ENCODE measurements at regions not wholly inside any gene's neighbourhood (a gene's known extent, or its start where the extent isn't known, plus 50 kb on each side); places are given as distances from the start of the nearest gene placed in this dataset.

GRCh38 chr20:17790296-17790695 is 90.5 kb downstream of the BANF2 start:
- DNase-seq (ENCODE audit: low read depth), result no peak

DNA sequence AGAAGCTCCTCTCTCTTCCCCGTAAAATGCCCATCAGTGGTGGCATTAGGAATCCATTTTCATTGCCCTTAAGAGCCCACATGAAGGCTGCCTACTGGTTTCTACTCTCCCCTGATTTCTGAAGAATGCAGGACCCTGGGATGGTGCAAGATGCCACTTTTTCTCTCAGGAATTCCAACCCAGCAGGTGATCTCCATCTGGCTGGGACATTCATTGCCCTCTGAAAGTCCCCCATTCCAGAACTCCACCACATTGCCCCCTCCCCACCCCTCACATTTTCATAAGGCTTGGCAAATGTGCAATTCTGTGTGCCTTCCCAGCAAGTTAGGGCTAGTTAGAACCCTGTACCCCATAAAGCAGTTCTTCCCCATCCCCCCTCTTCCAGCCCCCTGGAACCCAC is 88.0 kb downstream of the BANF2 start:
- no peak for DNase-seq (ENCODE audit: low read depth)

DNA sequence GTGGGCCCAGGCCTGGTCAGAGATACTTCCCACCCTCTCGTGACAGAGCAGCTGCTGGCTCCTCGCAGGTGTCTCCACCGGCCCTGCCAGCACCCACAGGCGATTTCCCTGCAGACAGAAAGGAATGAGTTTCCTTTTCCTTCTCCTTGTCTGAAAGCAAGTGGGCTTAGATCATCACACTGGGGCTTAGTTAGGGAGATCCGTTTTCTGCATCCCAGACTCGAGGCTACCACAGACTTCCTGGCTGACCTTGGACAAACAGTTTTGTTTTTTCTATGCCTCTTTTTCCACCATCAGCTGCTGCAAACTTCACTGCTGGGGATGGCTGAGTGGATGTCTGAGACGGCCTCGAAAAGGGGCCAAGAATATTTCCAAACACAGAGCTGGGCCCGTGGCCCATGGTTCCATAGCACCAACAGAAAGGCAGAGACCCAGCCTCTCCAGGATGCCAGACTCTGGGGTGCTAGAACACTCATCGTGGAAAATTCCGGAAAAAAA is 86.5 kb downstream of the BANF2 start:
- DNase-seq (ENCODE audit: low read depth), result peak; percentile 20

All from ELR (cell line).